Neural cell (in vitro differentiated cells): ENCODE measurements at regions not wholly inside any gene's neighbourhood (a gene's known extent, or its start where the extent isn't known, plus 50 kb on each side); places are given as distances from the start of the nearest gene placed in this dataset.

Source experiments
- H2AFZ ChIP-seq: fragments of 200-600, 300-800 bp; sonication (generic), shearing (Covaris generic); 2 replicates; pipeline ENCODE4 v1.6.0; 2014; ENCODE audit warnings: low read depth, mild to moderate bottlenecking, antibody characterized with exemption, low read length, moderate library complexity
- H3F3A ChIP-seq: fragments of 200-600 bp; shearing (Covaris generic); 2 replicates; pipeline ENCODE4 v1.6.1; 2016; ENCODE audit warnings: mild to moderate bottlenecking, moderate library complexity, mixed read lengths, antibody characterized with exemption, low read length; ENCODE audit not compliant: insufficient read depth, poor library complexity, severe bottlenecking
- H3K27ac ChIP-seq: fragments of 200-600, 300-800 bp; sonication (generic), shearing (Covaris generic); 2 replicates; pipeline ENCODE4 v1.5.1; 2014; ENCODE audit warnings: mild to moderate bottlenecking, low read length, moderate library complexity
- H3K27me3 ChIP-seq: fragments of 300-800, 200-600 bp; sonication (generic), shearing (Covaris generic); 2 replicates; pipeline ENCODE4 v1.6.0; 2014; ENCODE audit warnings: mild to moderate bottlenecking, low read depth, low read length, moderate library complexity; ENCODE audit not compliant: insufficient read depth
- H3K36me3 ChIP-seq: fragments of 300-800, 200-600 bp; sonication (generic), shearing (Covaris generic); 2 replicates; pipeline ENCODE4 v1.5.1; 2014; ENCODE audit warnings: mild to moderate bottlenecking, antibody characterized with exemption, low read length, moderate library complexity; ENCODE audit not compliant: insufficient read depth
- H3K4me2 ChIP-seq: fragments of 300-800, 200-600 bp; sonication (generic), shearing (Covaris generic); 2 replicates; pipeline ENCODE4 v1.6.0; 2014; ENCODE audit warnings: mild to moderate bottlenecking, low read length
- H3K4me3 ChIP-seq: fragments of 300-800, 200-600 bp; sonication (generic), shearing (Covaris generic); 2 replicates; pipeline ENCODE4 v1.5.1; 2014; ENCODE audit warnings: mild to moderate bottlenecking, low read length, moderate library complexity
- H3K79me2 ChIP-seq: fragments of 200-600 bp; shearing (Covaris generic); replicated peaks from 2 replicates; pipeline ENCODE4 v1.6.0; 2014; ENCODE audit warnings: mild to moderate bottlenecking, low read length, moderate library complexity; ENCODE audit not compliant: insufficient read depth
- H3K9ac ChIP-seq: fragments of 300-800, 200-600 bp; sonication (generic), shearing (Covaris generic); 2 replicates; pipeline ENCODE4 v1.6.1; 2016; ENCODE audit warnings: mild to moderate bottlenecking, low read length, mixed read lengths
- H3K9me2 ChIP-seq: fragments of 200-600 bp; shearing (Covaris generic); 2 replicates; pipeline ENCODE4 v1.6.1; 2016; ENCODE audit warnings: mild to moderate bottlenecking, low read length, mixed read lengths; ENCODE audit not compliant: insufficient read depth
- H3K9me3 ChIP-seq: fragments of 200-600, 300-800 bp; sonication (generic), shearing (Covaris generic); 2 replicates; pipeline ENCODE4 v1.6.1; 2016; ENCODE audit warnings: mild to moderate bottlenecking, mixed run types, low read length, moderate library complexity, mixed read lengths
- H4K20me1 ChIP-seq: fragments of 200-600 bp; shearing (Covaris generic); 2 replicates; pipeline ENCODE4 v1.6.1; 2016; ENCODE audit warnings: mild to moderate bottlenecking, mixed run types; ENCODE audit not compliant: insufficient read depth
- CTCF ChIP-seq: fragments of 450-650 bp; IDR thresholded peaks from 2 replicates; pipeline ENCODE4 v1.5.1; 2014; ENCODE audit warnings: antibody characterized with exemption, mild to moderate bottlenecking, moderate library complexity; ENCODE audit not compliant: poor library complexity, severe bottlenecking
- EP300 ChIP-seq: fragments of 450-650 bp; conservative IDR thresholded peaks from 2 replicates; pipeline ENCODE4 v1.6.1; 2014; ENCODE audit warnings: antibody characterized with exemption, mild to moderate bottlenecking, moderate library complexity; ENCODE audit not compliant: poor library complexity, severe bottlenecking
- EZH2 ChIP-seq: fragments of 200-600, 300-800 bp; shearing (Covaris generic), sonication (generic); IDR thresholded peaks from 2 replicates; pipeline ENCODE4 v1.6.1; 2014; ENCODE audit warnings: antibody characterized with exemption, low read length, borderline replicate concordance, mild to moderate bottlenecking; ENCODE audit not compliant: insufficient read depth, poor library complexity, severe bottlenecking
- MXI1 ChIP-seq: fragments of 450-650 bp; conservative IDR thresholded peaks from 2 replicates; pipeline ENCODE4 v1.6.1; 2014; ENCODE audit warnings: antibody characterized with exemption, mild to moderate bottlenecking; ENCODE audit not compliant: poor library complexity, severe bottlenecking
- POLR2AphosphoS5 ChIP-seq: IDR thresholded peaks from 2 replicates; pipeline ENCODE4 v1.6.1; 2012
- RAD21 ChIP-seq: fragments of 450-650 bp; conservative IDR thresholded peaks from 2 replicates; pipeline ENCODE4 v1.6.1; 2014; ENCODE audit warnings: antibody characterized with exemption, mild to moderate bottlenecking, moderate library complexity
- SMC3 ChIP-seq: fragments of 450-650 bp; conservative IDR thresholded peaks from 2 replicates; pipeline ENCODE4 v1.6.1; 2014; ENCODE audit warnings: antibody characterized with exemption, mild to moderate bottlenecking, moderate library complexity; ENCODE audit not compliant: poor library complexity
- TAF1 ChIP-seq: IDR thresholded peaks from 2 replicates; pipeline ENCODE4 v1.6.1; 2012; ENCODE audit warnings: low read depth
- TF ChIP-seq, protein P1 (sequence below): IDR thresholded peaks from 2 replicates; pipeline ENCODE4 v1.6.1; 2012; ENCODE audit warnings: borderline replicate concordance

- Histone ChIP-seq H3K36me3 (no peaks in the 10 kb centered on the region), H3F3A (no peaks in the 10 kb centered on the region), H3K79me2 (no peaks in the 10 kb centered on the region), H3K27ac (no peak overlapping the region), H4K20me1 (no peaks in the 10 kb centered on the region), H3K9me3 (no peaks in the 10 kb centered on the region), H3K27me3 (no peaks in the 10 kb centered on the region), H3K4me3 (no peak overlapping the region), H3K9ac (no peak overlapping the region), H2AFZ (no peak overlapping the region), H3K9me2 (no peaks in the 10 kb centered on the region), H3K4me2 (no peak overlapping the region)
- no peak for TF ChIP-seq EP300
- no peak for TF ChIP-seq EZH2
- TF ChIP-seq MXI1 = no peak
- no peak for TF ChIP-seq SMC3
- TF ChIP-seq POLR2AphosphoS5 = no peak
- no peak for TF ChIP-seq RAD21
- TF ChIP-seq, protein P1, sequence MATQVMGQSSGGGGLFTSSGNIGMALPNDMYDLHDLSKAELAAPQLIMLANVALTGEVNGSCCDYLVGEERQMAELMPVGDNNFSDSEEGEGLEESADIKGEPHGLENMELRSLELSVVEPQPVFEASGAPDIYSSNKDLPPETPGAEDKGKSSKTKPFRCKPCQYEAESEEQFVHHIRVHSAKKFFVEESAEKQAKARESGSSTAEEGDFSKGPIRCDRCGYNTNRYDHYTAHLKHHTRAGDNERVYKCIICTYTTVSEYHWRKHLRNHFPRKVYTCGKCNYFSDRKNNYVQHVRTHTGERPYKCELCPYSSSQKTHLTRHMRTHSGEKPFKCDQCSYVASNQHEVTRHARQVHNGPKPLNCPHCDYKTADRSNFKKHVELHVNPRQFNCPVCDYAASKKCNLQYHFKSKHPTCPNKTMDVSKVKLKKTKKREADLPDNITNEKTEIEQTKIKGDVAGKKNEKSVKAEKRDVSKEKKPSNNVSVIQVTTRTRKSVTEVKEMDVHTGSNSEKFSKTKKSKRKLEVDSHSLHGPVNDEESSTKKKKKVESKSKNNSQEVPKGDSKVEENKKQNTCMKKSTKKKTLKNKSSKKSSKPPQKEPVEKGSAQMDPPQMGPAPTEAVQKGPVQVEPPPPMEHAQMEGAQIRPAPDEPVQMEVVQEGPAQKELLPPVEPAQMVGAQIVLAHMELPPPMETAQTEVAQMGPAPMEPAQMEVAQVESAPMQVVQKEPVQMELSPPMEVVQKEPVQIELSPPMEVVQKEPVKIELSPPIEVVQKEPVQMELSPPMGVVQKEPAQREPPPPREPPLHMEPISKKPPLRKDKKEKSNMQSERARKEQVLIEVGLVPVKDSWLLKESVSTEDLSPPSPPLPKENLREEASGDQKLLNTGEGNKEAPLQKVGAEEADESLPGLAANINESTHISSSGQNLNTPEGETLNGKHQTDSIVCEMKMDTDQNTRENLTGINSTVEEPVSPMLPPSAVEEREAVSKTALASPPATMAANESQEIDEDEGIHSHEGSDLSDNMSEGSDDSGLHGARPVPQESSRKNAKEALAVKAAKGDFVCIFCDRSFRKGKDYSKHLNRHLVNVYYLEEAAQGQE = no peak
- no peak for TF ChIP-seq CTCF
- no peak for TF ChIP-seq TAF1
These were observed 234.5 kb upstream of the COBL start for GRCh38 chr7:51551070-51551469.

DNA sequence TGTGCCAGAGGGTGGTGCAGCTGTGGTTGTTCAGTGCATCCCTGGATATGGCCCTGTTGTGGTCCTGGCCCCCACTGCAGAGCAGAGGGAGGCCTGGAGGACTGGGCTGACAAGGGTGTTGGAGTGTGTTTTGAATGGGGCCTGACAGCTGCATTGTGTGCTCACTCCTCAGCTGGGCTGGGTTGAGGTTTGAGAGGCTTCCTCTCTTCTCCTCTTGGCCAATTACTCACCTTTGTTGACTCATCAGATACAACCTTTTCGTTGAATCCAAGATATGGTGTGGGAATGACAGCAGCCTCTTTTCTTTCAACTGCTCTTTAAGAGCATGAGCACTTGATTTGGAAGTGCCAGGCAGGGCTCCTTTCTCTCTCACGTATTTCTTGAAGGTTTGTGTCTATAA lies 228.5 kb upstream of the COBL start:
- TF ChIP-seq EZH2 (no peak), MXI1 (no peak), RAD21 (no peak), CTCF (no peak), EP300 (no peak), TAF1 (no peak), SMC3 (no peak), POLR2AphosphoS5 (no peak)
- TF ChIP-seq, protein P1 = no peak
- no peaks in the 10 kb centered on the region for H3K9me2 ChIP-seq
- no peak overlapping the region for H3K27ac ChIP-seq
- no peak overlapping the region for H3K4me2 ChIP-seq
- H3K9me3 ChIP-seq = no peaks in the 10 kb centered on the region
- no peaks in the 10 kb centered on the region for H3F3A ChIP-seq
- H3K27me3 ChIP-seq = no peaks in the 10 kb centered on the region
- no peaks in the 10 kb centered on the region for H4K20me1 ChIP-seq
- H3K36me3 ChIP-seq = no peaks in the 10 kb centered on the region
- no peak overlapping the region for H2AFZ ChIP-seq
- no peaks in the 10 kb centered on the region for H3K79me2 ChIP-seq
- no peak overlapping the region for H3K4me3 ChIP-seq
- no peak overlapping the region for H3K9ac ChIP-seq
